ENCODE measurements at regions not wholly inside any gene's neighbourhood (a gene's known extent, or its start where the extent isn't known, plus 50 kb on each side); places are given as distances from the start of the nearest gene placed in this dataset.

DNA sequence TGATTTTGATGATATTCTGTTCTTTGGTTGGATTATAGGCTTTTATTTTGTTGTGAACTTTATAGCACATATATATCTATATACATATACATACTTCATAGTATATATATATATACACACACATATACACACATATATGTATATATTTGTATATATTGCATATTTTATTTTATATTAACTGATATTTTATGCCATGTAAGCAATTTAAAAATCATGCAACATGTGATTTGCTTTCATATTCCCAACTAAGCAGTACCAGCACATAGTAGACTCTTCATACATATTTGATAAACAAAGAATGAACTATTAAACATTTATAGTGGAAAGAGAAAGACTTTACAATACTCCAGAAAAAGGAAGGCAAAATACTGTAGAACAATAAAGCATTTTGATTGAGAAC, 679.2 kb downstream of the TENT5A start:
- no peaks in the 10 kb centered on the region for H3K36me3 ChIP-seq
- in situ Hi-C loops (cut with MboI; ENCODE audit: low pct_ligation_motif_present in 1 of 4, low pct_unique_long_range_greater_than_20kb in 1 of 4, low sequenced_read_pairs in 3 of 4) (no loop called here), intact Hi-C loops (cut with DNase I; ENCODE audit: low total_unique reads) (no loop called here)
- no peak overlapping the region for H3K4me3 ChIP-seq
- no peaks in the 10 kb centered on the region for H3K9me3 ChIP-seq
- no peaks in the 10 kb centered on the region for H3K4me1 ChIP-seq
- no peaks in the 10 kb centered on the region for H3K27me3 ChIP-seq
- DNase-seq, result no peak
- H3K27ac ChIP-seq, result no peak overlapping the region
- no peak for TF ChIP-seq POLR2A (IDR thresholded peaks at IDR 0.05)
- no peak for TF ChIP-seq EP300 (IDR thresholded peaks at IDR 0.05; ENCODE audit: low read depth)
- no peak for TF ChIP-seq POLR2AphosphoS5 (IDR thresholded peaks at IDR 0.05)
- TF ChIP-seq CTCF (IDR thresholded peaks at IDR 0.05), result no peak

GRCh38 chr6:81071121-81071520, 681.4 kb downstream of the TENT5A start:
- Histone ChIP-seq H3K4me3 (no peak overlapping the region), H3K27ac (no peak overlapping the region), H3K27me3 (no peaks in the 10 kb centered on the region), H3K36me3 (no peaks in the 10 kb centered on the region), H3K9me3 (no peaks in the 10 kb centered on the region), H3K4me1 (no peaks in the 10 kb centered on the region)
- 40 to 56% methylated on average over 1 of the region's 1 CpG for WGBS, 2 donors (ENCODE audit: low coverage in 1 of 2)
- in situ Hi-C loops (cut with MboI; ENCODE audit: low pct_ligation_motif_present in 1 of 4, low pct_unique_long_range_greater_than_20kb in 1 of 4, low sequenced_read_pairs in 3 of 4), result no loop called here
- intact Hi-C loops (cut with DNase I; ENCODE audit: low total_unique reads), result no loop called here
- no peak for DNase-seq
- TF ChIP-seq CTCF (IDR thresholded peaks at IDR 0.05), result no peak
- no peak for TF ChIP-seq POLR2AphosphoS5 (IDR thresholded peaks at IDR 0.05)
- TF ChIP-seq POLR2A (IDR thresholded peaks at IDR 0.05), result no peak
- no peak for TF ChIP-seq EP300 (IDR thresholded peaks at IDR 0.05; ENCODE audit: low read depth)

- H3K9me3 ChIP-seq, result no peaks in the 10 kb centered on the region
- 70 to 76% methylated on average over 2 of the region's 2 CpGs for WGBS, 2 donors (ENCODE audit: low coverage in 1 of 2)
- no peak for TF ChIP-seq POLR2AphosphoS5 (IDR thresholded peaks at IDR 0.05)
- TF ChIP-seq CTCF (IDR thresholded peaks at IDR 0.05), result no peak
- no peak for TF ChIP-seq EP300 (IDR thresholded peaks at IDR 0.05; ENCODE audit: low read depth)
- H3K36me3 ChIP-seq, result no peaks in the 10 kb centered on the region
- intact Hi-C loops (cut with DNase I; ENCODE audit: low total_unique reads) (no loop called here), in situ Hi-C loops (cut with MboI; ENCODE audit: low pct_ligation_motif_present in 1 of 4, low pct_unique_long_range_greater_than_20kb in 1 of 4, low sequenced_read_pairs in 3 of 4) (no loop called here)
- no peak overlapping the region for H3K4me3 ChIP-seq
- no peak overlapping the region for H3K27ac ChIP-seq
- no peaks in the 10 kb centered on the region for H3K27me3 ChIP-seq
- DNase-seq, result no peak
- no peaks in the 10 kb centered on the region for H3K4me1 ChIP-seq
These were observed 685.4 kb downstream of the TENT5A start for GRCh38 chr6:81067057-81067456.

DNA sequence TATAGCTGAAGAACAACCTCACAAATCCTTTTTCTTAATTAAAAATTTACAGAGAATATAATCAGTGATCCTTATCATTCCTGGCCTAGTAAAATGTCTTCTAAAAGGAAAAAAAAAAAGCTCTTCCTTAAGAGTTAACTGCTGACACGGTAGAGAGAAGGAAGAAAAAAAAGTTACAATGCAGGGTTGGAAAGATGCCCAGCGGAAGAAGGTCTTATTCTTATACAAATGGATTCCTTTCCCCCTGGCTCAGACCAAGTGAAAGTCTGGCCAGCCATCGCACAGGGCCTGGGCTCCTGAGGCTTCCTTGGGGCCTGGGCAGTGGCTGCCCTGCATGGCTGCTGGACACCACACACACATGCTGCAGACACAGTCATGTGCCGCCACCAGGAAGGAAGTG, 688.6 kb downstream of the TENT5A start:
- H3K9me3 ChIP-seq, result no peaks in the 10 kb centered on the region
- no peak for DNase-seq
- no peaks in the 10 kb centered on the region for H3K27me3 ChIP-seq
- H3K4me3 ChIP-seq, result no peak overlapping the region
- TF ChIP-seq POLR2A (IDR thresholded peaks at IDR 0.05), result no peak
- TF ChIP-seq CTCF (IDR thresholded peaks at IDR 0.05), result no peak
- no peak for TF ChIP-seq POLR2AphosphoS5 (IDR thresholded peaks at IDR 0.05)
- no peak for TF ChIP-seq EP300 (IDR thresholded peaks at IDR 0.05; ENCODE audit: low read depth)
- no peak overlapping the region for H3K27ac ChIP-seq
- in situ Hi-C loops (cut with MboI; ENCODE audit: low pct_ligation_motif_present in 1 of 4, low pct_unique_long_range_greater_than_20kb in 1 of 4, low sequenced_read_pairs in 3 of 4), result no loop called here
- H3K4me1 ChIP-seq, result no peaks in the 10 kb centered on the region
- WGBS, 2 donors (ENCODE audit: low coverage in 1 of 2), result 40 to 53% methylated on average over 2 to 4 of the region's 4 CpGs
- no peaks in the 10 kb centered on the region for H3K36me3 ChIP-seq
- intact Hi-C loops (cut with DNase I; ENCODE audit: low total_unique reads), result no loop called here

Measured in transverse colon (tissue), 4 donors.